NT2/D1 (cell line): ENCODE measurements at regions not wholly inside any gene's neighbourhood (a gene's known extent, or its start where the extent isn't known, plus 50 kb on each side); places are given as distances from the start of the nearest gene placed in this dataset.

Experiments used
- SUZ12 ChIP-seq: IDR thresholded peaks from 2 replicates; pipeline ENCODE4 v1.6.1; 2011; ENCODE audit not compliant: insufficient read length, insufficient read depth; ENCODE audit errors: extremely low read depth
- YY1 ChIP-seq: IDR thresholded peaks from 2 replicates; pipeline ENCODE4 v1.6.1; 2011; ENCODE audit not compliant: insufficient read length, insufficient read depth
- ZNF274 ChIP-seq: IDR thresholded peaks from 2 replicates; pipeline ENCODE4 v1.6.1; 2011; ENCODE audit warnings: mild to moderate bottlenecking, low read depth, low read length

DNA sequence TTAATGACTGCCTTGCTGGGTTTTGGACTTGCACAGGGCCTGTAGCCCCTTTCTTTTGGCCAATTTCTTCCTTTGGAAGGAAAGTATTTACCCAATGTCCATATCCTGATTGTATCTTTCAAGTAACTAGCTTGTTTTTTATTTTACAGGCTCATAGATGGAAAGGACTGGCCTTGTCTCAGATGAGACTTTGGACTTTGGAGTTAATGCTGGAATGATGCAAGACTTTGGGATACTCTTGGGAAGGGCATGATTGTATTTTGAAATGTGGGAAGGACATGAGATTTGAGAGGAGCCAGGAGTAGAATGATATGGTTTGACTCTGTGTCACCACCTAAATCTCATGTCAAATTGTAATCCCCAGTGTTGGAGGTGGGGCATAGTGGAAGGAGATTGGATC is 140.1 kb downstream of the C1orf94 start:
- TF ChIP-seq ZNF274 (no peak), YY1 (no peak), SUZ12 (no peak)
